HepG2 (cell line): ENCODE measurements at regions not wholly inside any gene's neighbourhood (a gene's known extent, or its start where the extent isn't known, plus 50 kb on each side); places are given as distances from the start of the nearest gene placed in this dataset.

ENCODE experiments used
- ATAC-seq: fragments of 200-7000 bp; cut with Tn5 transposase; 3 replicates; pipeline ENCODE4 v1.9.1; 2020; ENCODE audit warnings: mild to moderate bottlenecking, moderate library complexity
- BruUV-seq: library from RNA; stranded (reverse); fragments of 400-500 nt; replicated peaks from 2 replicates; lab custom pipeline; 2021; lab: Mats Ljungman, UMichigan
- CTCF ChIA-PET: fragments of 300-600 bp; formaldehyde crosslinking; extraction: SDS; loops from one replicate; lab custom pipeline; 2021; ENCODE audit warnings: low total read pairs, inconsistent platforms, low intra/inter-chr PET ratio; lab: Yijun Ruan, JAX
- POLR2A ChIA-PET: fragments of 350-600 bp; sonication (Branson Sonifier 250); formaldehyde crosslinking; loops from one replicate; lab custom pipeline; 2020; ENCODE audit warnings: antibody characterized with exemption, inconsistent platforms; lab: Yijun Ruan, JAX
- DNase-seq: peaks from one replicate; pipeline ENCODE4 v3.0.0-alpha.2; 2015; ENCODE audit warnings: low spot score
- FAIRE-seq: peaks from 3 replicates; lab custom pipeline; 2011; peaks lifted over from hg19 to GRCh38; lab: Jason Lieb, UNC
- H2AFZ ChIP-seq: one replicate; pipeline ENCODE4 v1.6.1; 2011; ENCODE audit warnings: low read length, inconsistent platforms
- H3K27ac ChIP-seq: fragments of 300-600 bp; 3 replicates; pipeline ENCODE4 v1.8.0; 2011; ENCODE audit warnings: mixed run types, mild to moderate bottlenecking, mixed read lengths, low read length, inconsistent platforms; ENCODE audit not compliant: insufficient read depth; ENCODE audit errors: extremely low read length
- H3K27me3 ChIP-seq, 2 experiments: fragments of 200-600 bp in 1 of 2; 2 replicates in 1 of 2; 3 replicates in 1 of 2; pipeline versions ENCODE4 v1.6.0 to v1.8.0; 2011; ENCODE audit warnings: low read length in 2 of 2, mild to moderate bottlenecking in 2 of 2, moderate library complexity in 2 of 2, inconsistent platforms in 1 of 2; ENCODE audit not compliant: insufficient read depth in 2 of 2, control insufficient read depth in 1 of 2
- H3K36me3 ChIP-seq, 2 experiments: fragments of 200-600 bp in 1 of 2; replicated peaks in 1 of 2; 2 replicates in 1 of 2; 3 replicates in 1 of 2; pipeline versions ENCODE4 v1.5.1 to v1.8.0; 2011; ENCODE audit warnings: low read length in 2 of 2, inconsistent platforms in 1 of 2; ENCODE audit not compliant: insufficient read depth in 2 of 2, control insufficient read depth in 1 of 2
- H3K4me1 ChIP-seq: 2 replicates; pipeline ENCODE4 v1.5.1; 2012; ENCODE audit warnings: low read length, inconsistent platforms; ENCODE audit not compliant: insufficient read depth
- H3K4me2 ChIP-seq: 2 replicates; pipeline ENCODE4 v1.6.0; 2011; ENCODE audit warnings: low read depth, low read length, inconsistent platforms
- H3K4me3 ChIP-seq, 3 experiments: fragments of 200-600 bp in 1 of 3; sonication (generic), shearing (Covaris generic) in 1 of 3; replicated peaks in 1 of 3; 2 replicates each; pipeline ENCODE4 v1.5.1; 2011 to 2016; ENCODE audit warnings: low read length in 3 of 3, inconsistent platforms in 2 of 3, low read depth in 2 of 3, mild to moderate bottlenecking in 2 of 3, control low read depth in 1 of 3, mixed read lengths in 1 of 3; ENCODE audit not compliant: insufficient read depth in 1 of 3
- H3K79me2 ChIP-seq: one replicate; pipeline ENCODE4 v1.6.1; 2011; ENCODE audit warnings: low read length, inconsistent platforms; ENCODE audit not compliant: insufficient read depth
- H3K9ac ChIP-seq: 2 replicates; pipeline ENCODE4 v1.6.0; 2011; ENCODE audit warnings: mild to moderate bottlenecking, low read depth, low read length, inconsistent platforms; ENCODE audit not compliant: insufficient read depth
- H3K9me3 ChIP-seq: 2 replicates; pipeline ENCODE4 v1.5.1; 2012; ENCODE audit warnings: mild to moderate bottlenecking, low read length
- H4K20me1 ChIP-seq: 2 replicates; pipeline ENCODE4 v1.6.0; 2011; ENCODE audit warnings: inconsistent platforms, mild to moderate bottlenecking, low read length, moderate library complexity; ENCODE audit not compliant: insufficient read depth
- CBFB ChIP-seq: sonication (generic); formaldehyde crosslinking; IDR thresholded peaks from 2 replicates; pipeline ENCODE4 v1.4.0; 2020; ENCODE audit warnings: missing genetic modification reagents
- ELF4 ChIP-seq: sonication (generic); formaldehyde crosslinking; IDR thresholded peaks from 2 replicates; pipeline ENCODE4 v1.5.0; 2020; ENCODE audit warnings: missing genetic modification reagents, mild to moderate bottlenecking, moderate library complexity, borderline replicate concordance
- FLYWCH1 ChIP-seq: sonication (generic); formaldehyde crosslinking; IDR thresholded peaks from 2 replicates; pipeline ENCODE4 v1.8.1; 2023; ENCODE audit warnings: mild to moderate bottlenecking, missing genetic modification reagents
- HDAC2 ChIP-seq: sonication (generic); formaldehyde crosslinking; IDR thresholded peaks from 2 replicates; pipeline ENCODE4 v1.4.0; 2020; ENCODE audit warnings: missing genetic modification reagents
- MBD4 ChIP-seq: IDR thresholded peaks from 2 replicates; pipeline ENCODE4 v1.6.1; 2012; ENCODE audit warnings: low read length, inconsistent platforms, borderline replicate concordance
- RFX3 ChIP-seq: IDR thresholded peaks from 2 replicates; pipeline ENCODE4 v1.6.1; 2016; ENCODE audit warnings: missing biosample characterization, missing genetic modification reagents
- ZNF282 ChIP-seq: fragments of 450-650 bp; IDR thresholded peaks from 2 replicates; pipeline ENCODE4 v1.6.1; 2018; ENCODE audit not compliant: partially characterized antibody
- ZNF317 ChIP-seq: sonication (generic); formaldehyde crosslinking; IDR thresholded peaks from 2 replicates; pipeline ENCODE4 v1.5.0; 2020; ENCODE audit warnings: mild to moderate bottlenecking, missing genetic modification reagents
- ZNF513 ChIP-seq: sonication (generic); formaldehyde crosslinking; conservative IDR thresholded peaks from 2 replicates; pipeline ENCODE4 v1.5.0; 2020; ENCODE audit warnings: missing genetic modification reagents
- ZNF619 ChIP-seq: sonication (generic); formaldehyde crosslinking; IDR thresholded peaks from 2 replicates; pipeline ENCODE4 v1.4.0; 2020; ENCODE audit warnings: mild to moderate bottlenecking, missing genetic modification reagents
- ZNF878 ChIP-seq: sonication (generic); formaldehyde crosslinking; IDR thresholded peaks from 2 replicates; pipeline ENCODE4 v1.8.1; 2023; ENCODE audit warnings: mild to moderate bottlenecking, missing genetic modification reagents, moderate library complexity
- WGBS: methylation state at CpG from one replicate; pipeline ENCODE4 v1.1.6; 2017; ENCODE audit warnings: low lambda C conversion rate; 5-methylcytosine and 5-hydroxymethylcytosine counted together
- in situ Hi-C: cut with HindIII; loops from 2 replicates; pipeline ENCODE4 v1.10.0; 2017; ENCODE audit warnings: low pct_unique_long_range_greater_than_20kb; ENCODE audit not compliant: extremely low pct_ligation_motif_present
- intact Hi-C: fragments of 100-400 bp; cut with micrococcal nuclease; formaldehyde crosslinking; loops from one replicate; pipeline ENCODE4 v1.10.0; 2022; ENCODE audit not compliant: unreplicated experiment
- TF ChIP-seq, protein P1 (sequence below): IDR thresholded peaks from 2 replicates; pipeline ENCODE4 v1.6.1; 2016; ENCODE audit warnings: control low read depth
- TF ChIP-seq, protein P2 (sequence below): sonication (generic); formaldehyde crosslinking; IDR thresholded peaks from 2 replicates; pipeline ENCODE4 v1.4.0; 2020; ENCODE audit warnings: mild to moderate bottlenecking, missing genetic modification reagents

DNA sequence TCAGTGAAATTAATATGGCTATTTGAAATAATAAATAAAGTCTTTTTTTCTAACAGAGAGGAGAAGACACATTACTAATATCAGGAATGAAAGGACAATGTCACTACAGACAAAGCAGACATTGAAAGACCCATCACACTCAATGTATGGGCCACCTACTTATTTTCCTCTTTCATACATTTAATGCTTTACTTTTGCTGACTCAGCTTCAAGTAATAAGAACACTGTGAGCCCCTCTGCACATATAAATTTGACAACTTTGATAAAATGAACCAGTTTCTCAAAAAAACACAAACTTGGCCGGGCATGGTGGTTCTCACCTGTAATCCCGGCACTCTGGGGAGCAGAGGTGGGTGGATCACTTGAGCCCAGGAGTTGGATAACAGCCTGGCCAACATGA, 664.2 kb upstream of the COBL start (continued):
- no peak for TF ChIP-seq ZNF513 (CRISPR knock-in tag)
- TF ChIP-seq, all 625 proteins: peak for 2

- H3K4me2 ChIP-seq: no peak overlapping the region
- FAIRE-seq (no peak), DNase-seq (no peak), ATAC-seq (no peak)
- no peak overlapping the region for H3K27ac ChIP-seq
- 3% methylated on average over 2 of the region's 2 CpGs for WGBS
- in situ Hi-C loops: no loop called here
- no peaks in the 10 kb centered on the region for H3K27me3 ChIP-seq
- ChIA-PET POLR2A (no interaction called here), CTCF (no interaction called here)
- no peak overlapping the region for H3K4me3 ChIP-seq
- no peaks in the 10 kb centered on the region for H3K79me2 ChIP-seq
- TF ChIP-seq ZNF317 (CRISPR knock-in tag) (no peak), ZNF878 (CRISPR knock-in tag) (no peak), ZNF282 (no peak), RFX3 (no peak), HDAC2 (CRISPR knock-in tag) (no peak), CBFB (CRISPR knock-in tag) (no peak), ZNF619 (no peak), MBD4 (no peak), ELF4 (no peak), FLYWCH1 (CRISPR knock-in tag) (no peak)
- TF ChIP-seq, protein P1, sequence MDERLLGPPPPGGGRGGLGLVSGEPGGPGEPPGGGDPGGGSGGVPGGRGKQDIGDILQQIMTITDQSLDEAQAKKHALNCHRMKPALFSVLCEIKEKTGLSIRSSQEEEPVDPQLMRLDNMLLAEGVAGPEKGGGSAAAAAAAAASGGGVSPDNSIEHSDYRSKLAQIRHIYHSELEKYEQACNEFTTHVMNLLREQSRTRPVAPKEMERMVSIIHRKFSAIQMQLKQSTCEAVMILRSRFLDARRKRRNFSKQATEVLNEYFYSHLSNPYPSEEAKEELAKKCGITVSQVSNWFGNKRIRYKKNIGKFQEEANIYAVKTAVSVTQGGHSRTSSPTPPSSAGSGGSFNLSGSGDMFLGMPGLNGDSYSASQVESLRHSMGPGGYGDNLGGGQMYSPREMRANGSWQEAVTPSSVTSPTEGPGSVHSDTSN (CRISPR knock-in tag): no peak
- TF ChIP-seq, protein P2, sequence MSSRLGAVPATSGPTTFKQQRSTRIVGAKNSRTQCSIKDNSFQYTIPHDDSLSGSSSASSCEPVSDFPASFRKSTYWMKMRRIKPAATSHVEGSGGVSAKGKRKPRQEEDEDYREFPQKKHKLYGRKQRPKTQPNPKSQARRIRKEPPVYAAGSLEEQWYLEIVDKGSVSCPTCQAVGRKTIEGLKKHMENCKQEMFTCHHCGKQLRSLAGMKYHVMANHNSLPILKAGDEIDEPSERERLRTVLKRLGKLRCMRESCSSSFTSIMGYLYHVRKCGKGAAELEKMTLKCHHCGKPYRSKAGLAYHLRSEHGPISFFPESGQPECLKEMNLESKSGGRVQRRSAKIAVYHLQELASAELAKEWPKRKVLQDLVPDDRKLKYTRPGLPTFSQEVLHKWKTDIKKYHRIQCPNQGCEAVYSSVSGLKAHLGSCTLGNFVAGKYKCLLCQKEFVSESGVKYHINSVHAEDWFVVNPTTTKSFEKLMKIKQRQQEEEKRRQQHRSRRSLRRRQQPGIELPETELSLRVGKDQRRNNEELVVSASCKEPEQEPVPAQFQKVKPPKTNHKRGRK (CRISPR knock-in tag): no peak
- H2AFZ ChIP-seq: no peak overlapping the region
- intact Hi-C loops: no loop called here
- H3K4me1 ChIP-seq: no peaks in the 10 kb centered on the region
- H3K9ac ChIP-seq: no peak overlapping the region
- H3K36me3 ChIP-seq: no peaks in the 10 kb centered on the region
- no peaks in the 10 kb centered on the region for H3K9me3 ChIP-seq
- BruUV-seq: no TSS peak
- H4K20me1 ChIP-seq: no peaks in the 10 kb centered on the region
Observed at GRCh38 chr7:51980313-51980712, 663.7 kb upstream of the COBL start.
